ENCODE measurements at regions not wholly inside any gene's neighbourhood (a gene's known extent, or its start where the extent isn't known, plus 50 kb on each side); places are given as distances from the start of the nearest gene placed in this dataset.

GRCh38 chr14:61854898-61855297 lies 92.7 kb downstream of the SNAPC1 start (continued):
- TF ChIP-seq SKIL (CRISPR knock-in tag; IDR thresholded peaks at IDR 0.05; ENCODE audit: borderline replicate concordance) (no peak), JUN (CRISPR knock-in tag; IDR thresholded peaks at IDR 0.05) (no peak), GRHL1 (CRISPR knock-in tag; conservative IDR thresholded peaks at IDR 0.05) (no peak), PLRG1 (conservative IDR thresholded peaks at IDR 0.05) (no peak), NR3C1 (CRISPR knock-in tag; IDR thresholded peaks at IDR 0.05) (no peak), ZNF230 (CRISPR knock-in tag; IDR thresholded peaks at IDR 0.05) (no peak), ZFP41 (CRISPR knock-in tag; IDR thresholded peaks at IDR 0.05; ENCODE audit: borderline replicate concordance) (no peak), FOXO4 (CRISPR knock-in tag; conservative IDR thresholded peaks at IDR 0.05) (no peak), ZNF557 (CRISPR knock-in tag; IDR thresholded peaks at IDR 0.05) (no peak), EED (CRISPR knock-in tag; IDR thresholded peaks at IDR 0.05) (no peak), THRA (CRISPR knock-in tag; IDR thresholded peaks at IDR 0.05; ENCODE audit: borderline replicate concordance) (no peak), RBAK (CRISPR knock-in tag; IDR thresholded peaks at IDR 0.05) (no peak), ZNF749 (CRISPR knock-in tag; IDR thresholded peaks at IDR 0.05; ENCODE audit: borderline replicate concordance) (no peak), ZNF225 (CRISPR knock-in tag; IDR thresholded peaks at IDR 0.05) (no peak), ZNF790 (CRISPR knock-in tag; IDR thresholded peaks at IDR 0.05; ENCODE audit: borderline replicate concordance) (no peak), SIN3A (IDR thresholded peaks at IDR 0.05; ENCODE audit: borderline replicate concordance, low read depth, low read length) (no peak), SALL2 (CRISPR knock-in tag; IDR thresholded peaks at IDR 0.05) (no peak), NFRKB (IDR thresholded peaks at IDR 0.05) (no peak), KMT2A (CRISPR knock-in tag; IDR thresholded peaks at IDR 0.05) (no peak), ZNF552 (CRISPR knock-in tag; IDR thresholded peaks at IDR 0.05; ENCODE audit: borderline replicate concordance) (no peak), CCDC6 (CRISPR knock-in tag; IDR thresholded peaks at IDR 0.05) (no peak), HHEX (CRISPR knock-in tag; IDR thresholded peaks at IDR 0.05) (no peak), ZNF180 (CRISPR knock-in tag; IDR thresholded peaks at IDR 0.05; ENCODE audit: borderline replicate concordance, low read depth) (no peak), SPEN (CRISPR knock-in tag; IDR thresholded peaks at IDR 0.05; ENCODE audit: low read depth) (no peak)

Data from HepG2 (cell line).